GM21423 (cell line): ENCODE measurements at regions not wholly inside any gene's neighbourhood (a gene's known extent, or its start where the extent isn't known, plus 50 kb on each side); places are given as distances from the start of the nearest gene placed in this dataset.
"Not testable (repeated sequence)": the region's sequence is repeated elsewhere in the genome, so short reads cannot be mapped to it uniquely, and the experiment has no call there.

Experiments
- ATAC-seq: cut with Tn5 transposase; IDR thresholded peaks from one replicate; pipeline ENCODE4 v1.9.1; 2021; ENCODE audit warnings: mild to moderate bottlenecking, moderate library complexity; ENCODE audit not compliant: unreplicated experiment

- ATAC-seq = no peak
These were observed 481.9 kb downstream of the TBC1D32 start for GRCh38 chr6:120852293-120852849.

- ATAC-seq = no peak
These were observed 508.0 kb downstream of the TBC1D32 start for GRCh38 chr6:120826253-120826652.

GRCh38 chr6:120816794-120817193 lies 517.5 kb downstream of the TBC1D32 start:
- ATAC-seq = no peak

GRCh38 chr6:120805276-120805675 lies 529.0 kb downstream of the TBC1D32 start:
- ATAC-seq = no peak

GRCh38 chr6:120804612-120805011 lies 529.7 kb downstream of the TBC1D32 start:
- no peak for ATAC-seq

GRCh38 chr6:120786682-120787081 lies 547.6 kb downstream of the TBC1D32 start:
- ATAC-seq = no peak

- no peak for ATAC-seq
These were observed 548.0 kb downstream of the TBC1D32 start for GRCh38 chr6:120786256-120786655.

- ATAC-seq = no peak
These were observed 548.7 kb downstream of the TBC1D32 start for GRCh38 chr6:120785459-120786086.

GRCh38 chr6:120779441-120779840 lies 554.8 kb downstream of the TBC1D32 start:
- no peak for ATAC-seq

- no peak for ATAC-seq
These were observed 558.6 kb downstream of the TBC1D32 start for GRCh38 chr6:120775698-120776097.

- no peak for ATAC-seq
These were observed 560.0 kb downstream of the TBC1D32 start for GRCh38 chr6:120774275-120774674.

GRCh38 chr6:120771019-120771418 lies 563.3 kb downstream of the TBC1D32 start:
- no peak for ATAC-seq

- ATAC-seq = no peak
These were observed 570.0 kb downstream of the TBC1D32 start for GRCh38 chr6:120764312-120764711.

- ATAC-seq = no peak
These were observed 574.7 kb downstream of the TBC1D32 start for GRCh38 chr6:120759570-120759969.

- not testable (repeated sequence) for ATAC-seq
These were observed 585.7 kb downstream of the TBC1D32 start for GRCh38 chr6:120748574-120748973.

- ATAC-seq = no peak
These were observed 597.5 kb downstream of the TBC1D32 start for GRCh38 chr6:120736740-120737139.

GRCh38 chr6:120735641-120736040 lies 598.6 kb downstream of the TBC1D32 start:
- ATAC-seq = no peak

GRCh38 chr6:120711255-120711654 lies 623.0 kb downstream of the TBC1D32 start:
- ATAC-seq = no peak

- ATAC-seq = no peak
These were observed 634.3 kb downstream of the TBC1D32 start for GRCh38 chr6:120700001-120700400.

- no peak for ATAC-seq
These were observed 647.8 kb downstream of the TBC1D32 start for GRCh38 chr6:120686492-120686891.

- ATAC-seq = no peak
These were observed 652.1 kb downstream of the TBC1D32 start for GRCh38 chr6:120682145-120682544.

GRCh38 chr6:120681204-120681603 lies 653.1 kb downstream of the TBC1D32 start:
- no peak for ATAC-seq

- ATAC-seq = no peak
These were observed 658.4 kb downstream of the TBC1D32 start for GRCh38 chr6:120675886-120676285.
